ENCODE measurements at regions not wholly inside any gene's neighbourhood (a gene's known extent, or its start where the extent isn't known, plus 50 kb on each side); places are given as distances from the start of the nearest gene placed in this dataset.

DNA sequence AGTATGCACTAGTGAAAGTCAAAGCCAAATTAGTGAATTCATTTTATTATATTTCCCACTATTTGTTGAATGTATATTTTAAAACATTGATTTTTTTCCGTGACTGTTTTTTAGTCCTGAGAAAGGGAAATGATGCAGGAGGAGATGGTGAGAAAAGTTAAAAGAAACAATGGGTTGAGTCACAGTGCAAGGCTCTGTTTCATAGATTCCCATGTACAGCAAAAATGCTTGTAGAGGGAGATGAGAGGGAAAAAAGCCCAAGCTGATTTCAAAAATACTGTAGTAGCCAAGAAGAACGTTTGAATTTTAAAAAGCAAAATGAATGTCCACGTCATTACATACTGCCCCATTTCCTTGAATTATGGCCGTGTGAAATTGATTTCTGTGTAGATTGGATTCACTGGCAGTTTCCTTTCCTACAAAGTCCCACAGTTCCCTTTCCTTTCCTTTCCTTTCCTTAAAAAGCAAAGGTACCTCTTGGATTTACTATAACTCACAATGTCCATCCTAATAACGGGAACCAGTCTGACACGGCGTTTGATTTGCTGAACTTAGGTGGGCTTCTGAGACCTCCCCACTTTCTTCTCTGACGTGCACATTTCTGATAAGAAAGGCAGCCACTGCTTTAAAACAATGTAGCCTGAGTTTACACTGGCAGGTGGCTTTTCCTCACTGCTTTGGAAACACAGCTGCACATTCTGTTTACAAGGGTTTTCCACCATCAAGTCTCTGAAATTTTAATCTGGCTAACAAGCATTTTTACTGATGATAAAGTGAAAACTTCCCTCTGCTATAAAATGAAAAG, 63.7 kb downstream of the SPCS3 start:
- FAIRE-seq (no peak), DNase-seq (ENCODE audit: insufficient read length) (no peak)
- TF ChIP-seq POLR2AphosphoS5 (IDR thresholded peaks at IDR 0.05; ENCODE audit: low read depth, low read length) (no peak), TAF1 (IDR thresholded peaks at IDR 0.05; ENCODE audit: borderline replicate concordance, low read depth, low read length) (no peak), POLR2A (IDR thresholded peaks at IDR 0.05; ENCODE audit: low read depth, low read length) (no peak)

DNA sequence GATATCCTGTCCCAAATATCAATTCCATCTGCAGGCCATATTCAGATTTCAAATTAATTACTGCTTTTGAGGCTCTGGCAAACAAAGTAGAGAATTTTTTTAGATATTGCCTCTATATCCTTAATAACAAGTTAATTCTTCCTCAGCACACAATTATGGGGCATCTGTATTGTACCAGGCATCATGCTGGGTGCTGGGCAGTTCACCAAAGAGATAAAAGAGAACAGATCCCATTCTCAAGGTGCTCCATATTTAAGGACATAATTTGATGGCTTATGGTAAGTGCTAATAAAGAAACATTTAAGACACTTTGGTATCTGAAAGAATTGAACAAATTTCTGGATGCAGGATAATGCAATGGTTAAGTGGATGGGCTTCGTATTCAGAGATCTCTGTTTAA, 65.8 kb downstream of the SPCS3 start:
- FAIRE-seq (no peak), DNase-seq (ENCODE audit: insufficient read length) (no peak)
- TF ChIP-seq POLR2A (IDR thresholded peaks at IDR 0.05; ENCODE audit: low read depth, low read length) (no peak), TAF1 (IDR thresholded peaks at IDR 0.05; ENCODE audit: borderline replicate concordance, low read depth, low read length) (no peak), POLR2AphosphoS5 (IDR thresholded peaks at IDR 0.05; ENCODE audit: low read depth, low read length) (no peak)

- DNase-seq (ENCODE audit: insufficient read length) = no peak
- FAIRE-seq = no peak
- TF ChIP-seq TAF1 (IDR thresholded peaks at IDR 0.05; ENCODE audit: borderline replicate concordance, low read depth, low read length) (no peak), POLR2AphosphoS5 (IDR thresholded peaks at IDR 0.05; ENCODE audit: low read depth, low read length) (no peak), POLR2A (IDR thresholded peaks at IDR 0.05; ENCODE audit: low read depth, low read length) (no peak)
Measured at GRCh38 chr4:176387571-176387970, 67.8 kb downstream of the SPCS3 start.

DNA sequence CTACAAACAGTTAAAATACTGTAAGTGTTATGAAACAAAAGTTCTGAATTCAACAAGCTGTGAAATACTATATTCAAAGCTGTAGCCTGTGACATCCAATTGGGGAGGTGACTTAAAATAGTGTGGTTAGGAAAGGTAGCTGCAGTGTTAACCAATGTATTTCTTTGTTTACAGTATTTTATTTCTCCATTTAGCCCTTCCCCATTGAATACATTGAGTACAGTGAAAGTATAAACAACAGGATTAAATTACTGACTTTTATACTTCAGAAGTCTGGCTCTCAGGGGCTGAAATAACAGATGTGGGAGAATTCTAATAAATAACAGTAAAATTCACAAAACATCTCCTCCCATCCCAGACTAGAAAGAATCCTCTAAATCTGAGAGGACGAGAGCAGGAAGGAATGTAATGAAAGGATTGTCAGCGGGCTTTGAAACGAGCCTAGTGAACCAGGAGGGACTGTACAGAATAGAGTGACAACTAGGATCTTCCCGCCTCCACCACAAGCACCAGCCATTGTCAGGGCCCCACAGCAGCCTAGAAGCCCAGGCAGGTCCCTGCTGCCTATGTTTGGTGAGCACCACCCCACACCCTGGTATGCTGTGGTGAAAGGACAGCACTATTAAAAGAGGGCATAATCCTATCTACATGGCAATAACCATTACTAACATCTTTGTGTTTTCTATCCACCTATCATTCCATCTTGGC, 73.7 kb downstream of the SPCS3 start:
- FAIRE-seq = no peak
- no peak for TF ChIP-seq POLR2AphosphoS5 (IDR thresholded peaks at IDR 0.05; ENCODE audit: low read depth, low read length)
- TF ChIP-seq TAF1 (IDR thresholded peaks at IDR 0.05; ENCODE audit: borderline replicate concordance, low read depth, low read length) = no peak
- no peak for TF ChIP-seq POLR2A (IDR thresholded peaks at IDR 0.05; ENCODE audit: low read depth, low read length)
- no peak for DNase-seq (ENCODE audit: insufficient read length)

- no peak for DNase-seq (ENCODE audit: insufficient read length)
- TF ChIP-seq POLR2AphosphoS5 (IDR thresholded peaks at IDR 0.05; ENCODE audit: low read depth, low read length) (no peak), POLR2A (IDR thresholded peaks at IDR 0.05; ENCODE audit: low read depth, low read length) (no peak), TAF1 (IDR thresholded peaks at IDR 0.05; ENCODE audit: borderline replicate concordance, low read depth, low read length) (no peak)
- FAIRE-seq = no peak
Measured at GRCh38 chr4:176400816-176401461, 81.2 kb downstream of the SPCS3 start.

- TF ChIP-seq POLR2A (IDR thresholded peaks at IDR 0.05; ENCODE audit: low read depth, low read length) = no peak
- TF ChIP-seq POLR2AphosphoS5 (IDR thresholded peaks at IDR 0.05; ENCODE audit: low read depth, low read length) = no peak
- TF ChIP-seq TAF1 (IDR thresholded peaks at IDR 0.05; ENCODE audit: borderline replicate concordance, low read depth, low read length) = no peak
- DNase-seq (ENCODE audit: insufficient read length) = no peak
- FAIRE-seq = no peak
Measured at GRCh38 chr4:176404621-176405020, 84.9 kb downstream of the SPCS3 start.

GRCh38 chr4:176406297-176406696, 86.5 kb downstream of the SPCS3 start:
- TF ChIP-seq TAF1 (IDR thresholded peaks at IDR 0.05; ENCODE audit: borderline replicate concordance, low read depth, low read length) (no peak), POLR2A (IDR thresholded peaks at IDR 0.05; ENCODE audit: low read depth, low read length) (no peak), POLR2AphosphoS5 (IDR thresholded peaks at IDR 0.05; ENCODE audit: low read depth, low read length) (no peak)
- FAIRE-seq (no peak), DNase-seq (ENCODE audit: insufficient read length) (no peak)

DNA sequence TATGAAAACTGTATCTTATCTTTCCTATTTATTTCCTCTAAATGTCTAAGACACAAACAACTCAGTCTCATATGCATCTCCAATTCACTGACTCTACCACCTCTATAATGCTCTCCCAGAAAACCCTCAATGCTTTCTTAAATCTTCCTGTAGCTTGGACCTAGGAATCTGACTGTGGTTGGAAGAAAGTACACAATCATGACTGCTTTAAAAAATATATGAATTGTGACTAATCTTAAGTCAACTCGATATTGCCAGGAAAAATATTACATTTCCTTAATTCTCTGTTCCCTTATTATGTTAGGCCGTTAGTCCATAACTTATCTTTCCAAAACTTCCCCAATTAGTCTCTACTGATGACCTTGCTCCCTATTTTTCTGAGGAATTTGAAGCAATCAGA, 87.0 kb downstream of the SPCS3 start:
- TF ChIP-seq POLR2A (IDR thresholded peaks at IDR 0.05; ENCODE audit: low read depth, low read length) (no peak), TAF1 (IDR thresholded peaks at IDR 0.05; ENCODE audit: borderline replicate concordance, low read depth, low read length) (no peak), POLR2AphosphoS5 (IDR thresholded peaks at IDR 0.05; ENCODE audit: low read depth, low read length) (no peak)
- FAIRE-seq (no peak), DNase-seq (ENCODE audit: insufficient read length) (no peak)

- TF ChIP-seq POLR2A (IDR thresholded peaks at IDR 0.05; ENCODE audit: low read depth, low read length) = no peak
- no peak for TF ChIP-seq POLR2AphosphoS5 (IDR thresholded peaks at IDR 0.05; ENCODE audit: low read depth, low read length)
- TF ChIP-seq TAF1 (IDR thresholded peaks at IDR 0.05; ENCODE audit: borderline replicate concordance, low read depth, low read length) = no peak
- no peak for FAIRE-seq
- DNase-seq (ENCODE audit: insufficient read length) = no peak
Measured at GRCh38 chr4:176409627-176410026, 89.9 kb downstream of the SPCS3 start.

DNA sequence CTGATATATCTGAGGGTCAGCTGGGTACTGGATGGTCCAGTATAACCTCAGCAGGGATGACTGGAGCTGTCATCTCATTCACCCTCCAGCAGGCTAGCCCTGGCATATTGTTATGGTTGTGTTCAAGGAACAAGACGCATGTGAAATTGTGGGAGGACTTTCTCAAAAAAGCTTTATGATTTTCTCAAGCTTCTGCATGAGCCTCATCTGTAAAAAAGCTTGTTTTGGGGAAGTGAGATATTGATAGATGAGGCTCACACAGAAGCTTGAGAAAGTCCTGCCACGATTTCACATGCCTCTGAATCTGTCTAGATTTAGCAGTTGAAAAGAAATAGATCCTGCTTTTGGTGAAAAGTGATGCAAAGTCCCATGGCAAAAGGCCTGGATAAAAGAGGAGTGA, 93.4 kb downstream of the SPCS3 start:
- TF ChIP-seq POLR2A (IDR thresholded peaks at IDR 0.05; ENCODE audit: low read depth, low read length) = no peak
- TF ChIP-seq POLR2AphosphoS5 (IDR thresholded peaks at IDR 0.05; ENCODE audit: low read depth, low read length) = no peak
- TF ChIP-seq TAF1 (IDR thresholded peaks at IDR 0.05; ENCODE audit: borderline replicate concordance, low read depth, low read length) = no peak
- FAIRE-seq (no peak), DNase-seq (ENCODE audit: insufficient read length) (no peak)

DNA sequence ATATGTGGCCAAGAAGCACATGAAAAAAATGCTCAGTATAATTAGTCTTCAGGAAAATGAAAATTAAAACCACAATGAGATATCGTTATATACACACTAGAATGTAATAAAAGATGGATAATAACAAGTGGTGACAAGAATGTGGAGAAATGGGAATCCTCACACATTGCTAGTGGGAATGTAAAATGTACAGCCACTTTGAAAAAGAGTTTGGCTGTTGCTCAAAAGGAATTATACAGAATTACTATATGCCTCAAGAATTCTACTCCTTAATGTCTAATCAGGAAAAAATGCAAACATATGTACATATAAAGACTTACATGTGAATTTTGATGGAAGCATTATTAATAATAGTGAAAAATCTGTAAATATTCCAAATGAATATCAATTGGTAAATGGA, 102.2 kb downstream of the SPCS3 start:
- no peak for DNase-seq (ENCODE audit: insufficient read length)
- FAIRE-seq = no peak
- TF ChIP-seq POLR2A (IDR thresholded peaks at IDR 0.05; ENCODE audit: low read depth, low read length) (no peak), POLR2AphosphoS5 (IDR thresholded peaks at IDR 0.05; ENCODE audit: low read depth, low read length) (no peak), TAF1 (IDR thresholded peaks at IDR 0.05; ENCODE audit: borderline replicate concordance, low read depth, low read length) (no peak)
